NCI-H82 treated with DMSO at 0.1 percent for 48 hours (cell line): ENCODE measurements at regions not wholly inside any gene's neighbourhood (a gene's known extent, or its start where the extent isn't known, plus 50 kb on each side); places are given as distances from the start of the nearest gene placed in this dataset.
"Not testable (repeated sequence)": the region's sequence is repeated elsewhere in the genome, so short reads cannot be mapped to it uniquely, and the experiment has no call there.

ENCODE experiments used
- DNase-seq: peaks from one replicate; lab custom pipeline; 2025; ENCODE audit not compliant: unreplicated experiment; lab: John Stamatoyannopoulos, UW

GRCh38 chr5:179411161-179411841 lies 66.0 kb upstream of the ADAMTS2 start:
- DNase-seq: no peak

GRCh38 chr5:179410291-179411160 lies 65.3 kb upstream of the ADAMTS2 start:
- DNase-seq: no peak

- no peak for DNase-seq
These were observed 64.5 kb upstream of the ADAMTS2 start for GRCh38 chr5:179409806-179410205.

- DNase-seq: peak; percentile 7
These were observed 63.4 kb upstream of the ADAMTS2 start for GRCh38 chr5:179408611-179409010.

GRCh38 chr5:179407191-179408175 lies 62.2 kb upstream of the ADAMTS2 start:
- no peak for DNase-seq

GRCh38 chr5:179406031-179406961 lies 61.0 kb upstream of the ADAMTS2 start:
- no peak for DNase-seq

- no peak for DNase-seq
These were observed 60.3 kb upstream of the ADAMTS2 start for GRCh38 chr5:179405426-179406030.

- DNase-seq: no peak
These were observed 59.8 kb upstream of the ADAMTS2 start for GRCh38 chr5:179405054-179405416.

- no peak for DNase-seq
These were observed 59.2 kb upstream of the ADAMTS2 start for GRCh38 chr5:179404321-179405053.

GRCh38 chr5:179403426-179404147 lies 58.3 kb upstream of the ADAMTS2 start:
- no peak for DNase-seq

GRCh38 chr5:179400435-179400834 lies 55.2 kb upstream of the ADAMTS2 start:
- DNase-seq: not testable (repeated sequence)

- DNase-seq: no peak
These were observed 54.8 kb upstream of the ADAMTS2 start for GRCh38 chr5:179400020-179400419.

GRCh38 chr5:179399327-179399726 lies 54.1 kb upstream of the ADAMTS2 start:
- not testable (repeated sequence) for DNase-seq

- DNase-seq: no peak
These were observed 52.3 kb upstream of the ADAMTS2 start for GRCh38 chr5:179397516-179397915.
